Thyroid gland (tissue), 4 donors: ENCODE measurements at regions not wholly inside any gene's neighbourhood (a gene's known extent, or its start where the extent isn't known, plus 50 kb on each side); places are given as distances from the start of the nearest gene placed in this dataset.

Experiments used
- POLR2A ChIP-seq, 2 donors: fragments of 450-650 bp; IDR thresholded peaks; one replicate each; pipeline ENCODE4 v1.6.1; 2017; ENCODE audit warnings: antibody characterized with exemption in 2 of 2, mild to moderate bottlenecking in 2 of 2, moderate library complexity in 1 of 2
- TF ChIP-seq, protein P1 (sequence below), 6 experiments: fragments of 200-600 bp in 3 of 6; fragments of 450-650 bp in 3 of 6; sonication (generic) in 3 of 6; IDR thresholded peaks; one replicate each; pipeline ENCODE4 v1.5.1; 2016 to 2019; ENCODE audit warnings: antibody characterized with exemption in 6 of 6, mild to moderate bottlenecking in 2 of 6, inconsistent platforms in 1 of 6, moderate library complexity in 1 of 6

DNA sequence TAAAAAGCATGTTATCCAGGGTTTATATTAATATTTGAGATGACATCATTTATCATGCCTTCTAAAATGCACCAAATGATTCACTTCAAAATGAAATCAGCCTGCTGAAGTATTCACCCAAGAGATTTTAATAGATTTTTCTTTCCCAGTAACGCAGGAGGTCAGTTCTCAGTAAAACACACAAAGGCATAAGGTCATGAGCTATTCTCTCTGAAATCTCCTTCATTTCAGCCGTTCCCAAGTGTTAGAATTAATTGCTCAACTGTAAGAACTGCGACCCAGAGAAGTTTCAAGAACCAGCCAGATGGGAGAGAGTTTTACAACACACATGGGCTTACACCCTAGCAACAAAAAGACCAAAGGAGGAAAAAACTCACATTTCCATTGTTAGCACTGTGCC is 84.2 kb upstream of the PHLPP1 start:
- TF ChIP-seq, protein P1, sequence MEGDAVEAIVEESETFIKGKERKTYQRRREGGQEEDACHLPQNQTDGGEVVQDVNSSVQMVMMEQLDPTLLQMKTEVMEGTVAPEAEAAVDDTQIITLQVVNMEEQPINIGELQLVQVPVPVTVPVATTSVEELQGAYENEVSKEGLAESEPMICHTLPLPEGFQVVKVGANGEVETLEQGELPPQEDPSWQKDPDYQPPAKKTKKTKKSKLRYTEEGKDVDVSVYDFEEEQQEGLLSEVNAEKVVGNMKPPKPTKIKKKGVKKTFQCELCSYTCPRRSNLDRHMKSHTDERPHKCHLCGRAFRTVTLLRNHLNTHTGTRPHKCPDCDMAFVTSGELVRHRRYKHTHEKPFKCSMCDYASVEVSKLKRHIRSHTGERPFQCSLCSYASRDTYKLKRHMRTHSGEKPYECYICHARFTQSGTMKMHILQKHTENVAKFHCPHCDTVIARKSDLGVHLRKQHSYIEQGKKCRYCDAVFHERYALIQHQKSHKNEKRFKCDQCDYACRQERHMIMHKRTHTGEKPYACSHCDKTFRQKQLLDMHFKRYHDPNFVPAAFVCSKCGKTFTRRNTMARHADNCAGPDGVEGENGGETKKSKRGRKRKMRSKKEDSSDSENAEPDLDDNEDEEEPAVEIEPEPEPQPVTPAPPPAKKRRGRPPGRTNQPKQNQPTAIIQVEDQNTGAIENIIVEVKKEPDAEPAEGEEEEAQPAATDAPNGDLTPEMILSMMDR (IDR thresholded peaks at IDR 0.05): no peak
- no peak for TF ChIP-seq POLR2A (IDR thresholded peaks at IDR 0.05)
